HCT116 (cell line): ENCODE measurements at regions not wholly inside any gene's neighbourhood (a gene's known extent, or its start where the extent isn't known, plus 50 kb on each side); places are given as distances from the start of the nearest gene placed in this dataset.

Source experiments
- ATAC-seq: fragments of 200-7000 bp; cut with Tn5 transposase; 2 replicates; pipeline ENCODE4 v1.9.1; 2020; ENCODE audit warnings: mild to moderate bottlenecking, moderate library complexity
- BruUV-seq: library from RNA; stranded (reverse); fragments of 400-500 nt; replicated peaks from 2 replicates; lab custom pipeline; 2021; lab: Mats Ljungman, UMichigan
- CTCF ChIA-PET: fragments of 300-600 bp; sonication (Branson Sonifier 250); formaldehyde crosslinking; loops from one replicate; lab custom pipeline; 2021; ENCODE audit warnings: antibody characterized with exemption; lab: Charles Lee
- POLR2A ChIA-PET: fragments of 300-600, 350-600 bp; sonication (Branson Sonifier 250); formaldehyde crosslinking; loops from one replicate; lab custom pipeline; 2021; ENCODE audit warnings: antibody characterized with exemption; lab: Charles Lee
- RAD21 ChIA-PET, 2 experiments: fragments of 300-600 bp; sonication (Branson Sonifier 250); formaldehyde crosslinking; loops; one replicate each; lab custom pipeline; 2023; ENCODE audit warnings: low total read pairs in 2 of 2; ENCODE audit not compliant: uncharacterized antibody in 2 of 2, unreplicated experiment in 2 of 2, low non-redundant PET in 1 of 2; lab: Charles Lee
- DNase-seq: peaks from one replicate; pipeline ENCODE4 v3.0.0-alpha.2; 2010; ENCODE audit warnings: low read depth, low spot score
- H2AFZ ChIP-seq: fragments of 200-600 bp; shearing (Covaris generic), sonication (generic); 2 replicates; pipeline ENCODE4 v1.6.1; 2017; ENCODE audit warnings: low read depth, mixed run types, mixed read lengths, antibody characterized with exemption, low read length; ENCODE audit not compliant: poor library complexity, severe bottlenecking
- H3K27ac ChIP-seq: 2 replicates; pipeline ENCODE4 v1.5.1; 2012; ENCODE audit warnings: low read depth, low read length
- H3K27me3 ChIP-seq: fragments of 200-600 bp; sonication (generic); 2 replicates; pipeline ENCODE4 v1.6.1; 2016; ENCODE audit warnings: mixed run types, low read length, mixed read lengths; ENCODE audit not compliant: insufficient read depth
- H3K36me3 ChIP-seq, 2 experiments: fragments of 200-500 bp in 1 of 2; fragments of 200-600 bp in 1 of 2; sonication (Bioruptor generic) in 1 of 2; sonication (generic) in 1 of 2; 2 replicates each; pipeline versions ENCODE4 v1.5.1 to v1.6.1; 2014 to 2016; ENCODE audit warnings: low read length in 2 of 2, inconsistent platforms in 1 of 2, mixed read lengths in 1 of 2, mixed run types in 1 of 2; ENCODE audit not compliant: insufficient read depth in 2 of 2, control insufficient read depth in 1 of 2
- H3K4me1 ChIP-seq, 2 experiments: fragments of 200-600 bp in 1 of 2; sonication (generic) in 1 of 2; 2 replicates each; pipeline versions ENCODE4 v1.5.1 to v1.6.1; 2012 to 2017; ENCODE audit warnings: low read length in 2 of 2, inconsistent platforms in 1 of 2, mild to moderate bottlenecking in 1 of 2, mixed read lengths in 1 of 2, mixed run types in 1 of 2, moderate library complexity in 1 of 2; ENCODE audit not compliant: insufficient read depth in 2 of 2, control insufficient read depth in 1 of 2
- H3K4me2 ChIP-seq: fragments of 200-600 bp; sonication (generic); 2 replicates; pipeline ENCODE4 v1.6.1; 2017; ENCODE audit warnings: mixed run types, low read length, mixed read lengths
- H3K4me3 ChIP-seq, 2 experiments: fragments of 200-600 bp in 1 of 2; sonication (generic) in 1 of 2; replicated peaks in 1 of 2; 2 replicates each; pipeline ENCODE4 v1.5.1; 2011 to 2016; ENCODE audit warnings: low read length in 2 of 2, control low read depth in 1 of 2, low read depth in 1 of 2, mild to moderate bottlenecking in 1 of 2, mixed read lengths in 1 of 2, mixed run types in 1 of 2
- H3K79me2 ChIP-seq: fragments of 200-600 bp; sonication (generic); 2 replicates; pipeline ENCODE4 v1.6.1; 2017; ENCODE audit warnings: mild to moderate bottlenecking, mixed run types, low read length, moderate library complexity, mixed read lengths; ENCODE audit not compliant: insufficient read depth
- H3K9ac ChIP-seq: fragments of 200-600 bp; sonication (generic); 2 replicates; pipeline ENCODE4 v1.6.1; 2016; ENCODE audit warnings: low read length, mixed read lengths
- H3K9me2 ChIP-seq: fragments of 200-600 bp; sonication (generic), shearing (Covaris generic); 2 replicates; pipeline ENCODE4 v1.6.1; 2017; ENCODE audit warnings: mixed run types, mild to moderate bottlenecking, moderate library complexity; ENCODE audit not compliant: insufficient read depth
- H3K9me3 ChIP-seq, 2 experiments: fragments of 200-500 bp in 1 of 2; fragments of 200-600 bp in 1 of 2; sonication (Bioruptor generic) in 1 of 2; sonication (generic) in 1 of 2; 2 replicates each; pipeline ENCODE4 v1.6.1; 2014 to 2017; ENCODE audit warnings: low read length in 2 of 2, mixed read lengths in 2 of 2, inconsistent platforms in 1 of 2, low read depth in 1 of 2, mild to moderate bottlenecking in 1 of 2, mixed run types in 1 of 2, moderate library complexity in 1 of 2; ENCODE audit not compliant: control insufficient read depth in 1 of 2, insufficient read depth in 1 of 2
- H4K20me1 ChIP-seq: fragments of 200-600 bp; sonication (generic), shearing (Covaris generic); 2 replicates; pipeline ENCODE4 v1.6.1; 2017; ENCODE audit warnings: mixed run types, mild to moderate bottlenecking, moderate library complexity; ENCODE audit not compliant: insufficient read depth
- ATF3 ChIP-seq: IDR thresholded peaks from 2 replicates; pipeline ENCODE4 v1.6.1; 2012
- CBX3 ChIP-seq: IDR thresholded peaks from 2 replicates; pipeline ENCODE4 v1.6.1; 2012; ENCODE audit warnings: low read depth
- CEBPB ChIP-seq: IDR thresholded peaks from 2 replicates; pipeline ENCODE4 v1.6.1; 2012; ENCODE audit warnings: low read depth
- CTCF ChIP-seq, 3 experiments: fragments of 200-600 bp in 1 of 3; sonication (generic) in 1 of 3; IDR thresholded peaks in 2 of 3; conservative IDR thresholded peaks in 1 of 3; 2 replicates each; pipeline ENCODE4 v1.5.1; 2012 to 2017; ENCODE audit warnings: low read depth in 2 of 3, low read length in 2 of 3, antibody characterized with exemption in 1 of 3, borderline replicate concordance in 1 of 3, control low read depth in 1 of 3, mild to moderate bottlenecking in 1 of 3, mixed read lengths in 1 of 3, mixed run types in 1 of 3, moderate library complexity in 1 of 3; ENCODE audit not compliant: insufficient read depth in 1 of 3
- EGR1 ChIP-seq: IDR thresholded peaks from 2 replicates; pipeline ENCODE4 v1.6.1; 2012; ENCODE audit warnings: low read depth
- EZH2 ChIP-seq: fragments of 200-600 bp; sonication (generic); IDR thresholded peaks from 2 replicates; pipeline ENCODE4 v1.6.1; 2017; ENCODE audit warnings: antibody characterized with exemption, mixed run types
- POLR2A ChIP-seq: IDR thresholded peaks from 2 replicates; pipeline ENCODE4 v1.7.0; 2011; ENCODE audit warnings: borderline replicate concordance; ENCODE audit not compliant: insufficient read depth, insufficient read length; ENCODE audit errors: extremely low read depth
- RAD21 ChIP-seq: IDR thresholded peaks from 2 replicates; pipeline ENCODE4 v1.6.1; 2012; ENCODE audit warnings: low read depth, mild to moderate bottlenecking
- SIN3A ChIP-seq: IDR thresholded peaks from 2 replicates; pipeline ENCODE4 v1.6.1; 2012; ENCODE audit warnings: low read depth
- TCF7L2 ChIP-seq: IDR thresholded peaks from 2 replicates; pipeline ENCODE4 v1.7.0; 2011; ENCODE audit warnings: borderline replicate concordance, inconsistent platforms; ENCODE audit not compliant: insufficient read depth, insufficient read length; ENCODE audit errors: extremely low read depth
- ZBTB33 ChIP-seq: IDR thresholded peaks from 2 replicates; pipeline ENCODE4 v1.6.1; 2011; ENCODE audit warnings: mild to moderate bottlenecking, low read length, moderate library complexity; ENCODE audit not compliant: insufficient replicate concordance; ENCODE audit errors: extremely low read depth
- ZFX ChIP-seq: fragments of 450-650 bp; IDR thresholded peaks from 2 replicates; pipeline ENCODE4 v1.6.1; 2017
- ZNF274 ChIP-seq: fragments of 200-500 bp; sonication (Bioruptor generic); IDR thresholded peaks from 2 replicates; pipeline ENCODE4 v1.6.1; 2014; ENCODE audit warnings: mild to moderate bottlenecking, low read depth, low read length, inconsistent platforms
- intact Hi-C: fragments of 100-400 bp; cut with micrococcal nuclease; formaldehyde crosslinking; loops from 2 replicates; pipeline ENCODE4 v1.10.0; 2022

GRCh38 chr9:115730396-115730795, 423.2 kb upstream of the PAPPA start:
- TF ChIP-seq CTCF (IDR thresholded peaks at IDR 0.05 in 2 of 3, conservative IDR thresholded peaks at IDR 0.05 in 1 of 3; ENCODE audit: borderline replicate concordance in 1 of 3, insufficient read depth in 1 of 3, low read depth in 2 of 3, low read length in 2 of 3) (no peak), POLR2A (no peak), RAD21 (no peak), EGR1 (no peak), ZFX (no peak), SIN3A (no peak), ZBTB33 (no peak), ZNF274 (no peak), ATF3 (no peak), EZH2 (no peak), CEBPB (no peak), CBX3 (no peak), TCF7L2 (no peak)
- no peak overlapping the region for H3K4me2 ChIP-seq
- no peaks in the 10 kb centered on the region for H4K20me1 ChIP-seq
- H3K9ac ChIP-seq = no peak overlapping the region
- no peaks in the 10 kb centered on the region for H3K4me1 ChIP-seq
- POLR2A ChIA-PET = no interaction called here
- H3K4me3 ChIP-seq = no peak overlapping the region
- RAD21 ChIA-PET = no interaction called here
- no peak for ATAC-seq
- no peaks in the 10 kb centered on the region for H3K9me3 ChIP-seq
- intact Hi-C loops = no loop called here
- H3K27me3 ChIP-seq = peaks cover 32% of the 10 kb centered on the region
- CTCF ChIA-PET = no interaction called here
- H3K9me2 ChIP-seq = no peaks in the 10 kb centered on the region
- H3K36me3 ChIP-seq = no peaks in the 10 kb centered on the region
- no TSS peak for BruUV-seq
- no peak overlapping the region for H2AFZ ChIP-seq
- no peak overlapping the region for H3K27ac ChIP-seq
- no peak for DNase-seq
- no peaks in the 10 kb centered on the region for H3K79me2 ChIP-seq
